Prostate gland (tissue), 2 donors: ENCODE measurements at regions not wholly inside any gene's neighbourhood (a gene's known extent, or its start where the extent isn't known, plus 50 kb on each side); places are given as distances from the start of the nearest gene placed in this dataset.
"Not testable (repeated sequence)": the region's sequence is repeated elsewhere in the genome, so short reads cannot be mapped to it uniquely, and the experiment has no call there.

Experiments used
- DNase-seq: peaks from one replicate; pipeline ENCODE4 v3.0.0-alpha.2; 2019; ENCODE audit warnings: low spot score
- H3K27ac ChIP-seq, 2 donors: fragments of 200-600 bp; sonication (generic); 2 replicates each; pipeline ENCODE4 v1.5.1; 2017 to 2019
- H3K27me3 ChIP-seq: fragments of 200-600 bp; sonication (generic); replicated peaks from 2 replicates; pipeline ENCODE4 v1.5.1; 2019; ENCODE audit not compliant: insufficient read depth
- H3K36me3 ChIP-seq, 2 donors: fragments of 200-600 bp; sonication (generic); 1 replicate in 1 of 2; 2 replicates in 1 of 2; pipeline versions ENCODE4 v1.5.1 to v1.8.1; 2017 to 2019
- H3K4me1 ChIP-seq: fragments of 200-600 bp; sonication (generic); replicated peaks from 2 replicates; pipeline ENCODE4 v1.5.1; 2019
- H3K4me3 ChIP-seq, 2 donors: fragments of 200-600 bp; sonication (generic); 2 replicates each; pipeline ENCODE4 v1.5.1; 2017 to 2019
- H3K9me3 ChIP-seq: fragments of 200-600 bp; sonication (generic); 2 replicates; pipeline ENCODE4 v1.5.1; 2017
- POLR2A ChIP-seq: fragments of 450-650 bp; IDR thresholded peaks from one replicate; pipeline ENCODE4 v1.6.1; 2016; ENCODE audit warnings: antibody characterized with exemption, mild to moderate bottlenecking
- POLR2AphosphoS5 ChIP-seq: sonication (generic); formaldehyde crosslinking; IDR thresholded peaks from one replicate; pipeline ENCODE4 v1.6.1; 2017; ENCODE audit warnings: antibody characterized with exemption
- WGBS: methylation state at CpG from one replicate; pipeline ENCODE4 v1.1.5; 2018; 5-methylcytosine and 5-hydroxymethylcytosine counted together
- intact Hi-C: fragments of 100-400 bp; cut with DNase I; formaldehyde crosslinking; loops from one replicate; pipeline ENCODE4 v1.14.2; 2022
- TF ChIP-seq, protein P1 (sequence below), 4 experiments: fragments of 200-600 bp in 2 of 4; fragments of 450-650 bp in 2 of 4; sonication (generic) in 2 of 4; IDR thresholded peaks; 1 replicate in 3 of 4; 2 replicates in 1 of 4; pipeline ENCODE4 v1.5.1; 2016 to 2019; ENCODE audit warnings: antibody characterized with exemption in 4 of 4, mild to moderate bottlenecking in 2 of 4, moderate library complexity in 2 of 4

DNA sequence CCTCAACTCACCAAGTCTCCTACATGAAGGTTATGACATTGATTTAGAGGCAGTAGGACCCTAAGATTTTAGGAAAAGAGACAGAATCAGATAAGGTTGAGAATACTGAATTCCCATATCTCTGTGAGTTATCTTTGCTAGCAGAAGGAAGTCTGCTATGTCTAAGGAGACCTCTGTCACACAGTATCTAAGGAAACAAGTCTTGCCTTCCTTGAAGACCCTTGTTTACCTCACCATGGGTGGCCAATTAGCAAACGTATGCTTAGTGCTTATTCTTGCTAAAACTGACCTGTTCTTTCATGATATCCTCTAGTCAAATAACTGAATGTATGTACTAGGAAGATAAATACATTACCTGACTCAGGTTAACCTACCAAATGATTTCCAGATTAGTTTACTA is 855.4 kb upstream of the SLITRK1 start:
- TF ChIP-seq POLR2AphosphoS5 (no peak), POLR2A (no peak)
- TF ChIP-seq, protein P1, sequence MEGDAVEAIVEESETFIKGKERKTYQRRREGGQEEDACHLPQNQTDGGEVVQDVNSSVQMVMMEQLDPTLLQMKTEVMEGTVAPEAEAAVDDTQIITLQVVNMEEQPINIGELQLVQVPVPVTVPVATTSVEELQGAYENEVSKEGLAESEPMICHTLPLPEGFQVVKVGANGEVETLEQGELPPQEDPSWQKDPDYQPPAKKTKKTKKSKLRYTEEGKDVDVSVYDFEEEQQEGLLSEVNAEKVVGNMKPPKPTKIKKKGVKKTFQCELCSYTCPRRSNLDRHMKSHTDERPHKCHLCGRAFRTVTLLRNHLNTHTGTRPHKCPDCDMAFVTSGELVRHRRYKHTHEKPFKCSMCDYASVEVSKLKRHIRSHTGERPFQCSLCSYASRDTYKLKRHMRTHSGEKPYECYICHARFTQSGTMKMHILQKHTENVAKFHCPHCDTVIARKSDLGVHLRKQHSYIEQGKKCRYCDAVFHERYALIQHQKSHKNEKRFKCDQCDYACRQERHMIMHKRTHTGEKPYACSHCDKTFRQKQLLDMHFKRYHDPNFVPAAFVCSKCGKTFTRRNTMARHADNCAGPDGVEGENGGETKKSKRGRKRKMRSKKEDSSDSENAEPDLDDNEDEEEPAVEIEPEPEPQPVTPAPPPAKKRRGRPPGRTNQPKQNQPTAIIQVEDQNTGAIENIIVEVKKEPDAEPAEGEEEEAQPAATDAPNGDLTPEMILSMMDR (IDR thresholded peaks at IDR 0.05): no peak
- WGBS: 38% methylated on average over 1 of the region's 1 CpG
- Histone ChIP-seq H3K9me3 (no peaks in the 10 kb centered on the region), H3K4me3 (no peak overlapping the region), H3K27me3 (no peaks in the 10 kb centered on the region), H3K4me1 (no peaks in the 10 kb centered on the region), H3K36me3 (no peaks in the 10 kb centered on the region), H3K27ac (no peak overlapping the region)
- intact Hi-C loops: no loop called here
- no peak for DNase-seq

DNA sequence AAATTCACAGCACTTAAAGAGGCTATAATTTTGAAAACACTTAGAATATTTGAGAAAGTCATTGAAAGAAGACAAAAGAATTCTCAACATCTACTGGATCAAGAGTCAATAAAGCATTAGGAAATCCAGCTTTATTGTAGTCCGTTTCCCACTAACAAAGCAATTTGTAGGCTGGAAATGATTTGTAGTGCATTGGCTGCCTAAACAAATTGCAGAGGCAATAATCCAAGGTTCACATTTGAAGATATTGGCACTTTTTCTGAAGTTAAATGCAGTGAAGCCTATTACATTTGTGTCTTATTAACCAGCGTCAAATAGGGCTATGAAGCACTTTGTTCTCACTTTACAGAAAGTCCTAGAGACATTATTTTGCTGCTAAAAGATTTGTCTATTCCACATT is 848.1 kb upstream of the SLITRK1 start:
- no peaks in the 10 kb centered on the region for H3K9me3 ChIP-seq
- WGBS: 19% methylated on average over 2 of the region's 2 CpGs
- H3K27me3 ChIP-seq: no peaks in the 10 kb centered on the region
- no peak for DNase-seq
- no peak overlapping the region for H3K27ac ChIP-seq
- H3K4me3 ChIP-seq: no peak overlapping the region
- intact Hi-C loops: no loop called here
- TF ChIP-seq POLR2AphosphoS5: no peak
- TF ChIP-seq POLR2A: no peak
- TF ChIP-seq, protein P1 (IDR thresholded peaks at IDR 0.05): no peak
- no peaks in the 10 kb centered on the region for H3K36me3 ChIP-seq
- no peaks in the 10 kb centered on the region for H3K4me1 ChIP-seq

DNA sequence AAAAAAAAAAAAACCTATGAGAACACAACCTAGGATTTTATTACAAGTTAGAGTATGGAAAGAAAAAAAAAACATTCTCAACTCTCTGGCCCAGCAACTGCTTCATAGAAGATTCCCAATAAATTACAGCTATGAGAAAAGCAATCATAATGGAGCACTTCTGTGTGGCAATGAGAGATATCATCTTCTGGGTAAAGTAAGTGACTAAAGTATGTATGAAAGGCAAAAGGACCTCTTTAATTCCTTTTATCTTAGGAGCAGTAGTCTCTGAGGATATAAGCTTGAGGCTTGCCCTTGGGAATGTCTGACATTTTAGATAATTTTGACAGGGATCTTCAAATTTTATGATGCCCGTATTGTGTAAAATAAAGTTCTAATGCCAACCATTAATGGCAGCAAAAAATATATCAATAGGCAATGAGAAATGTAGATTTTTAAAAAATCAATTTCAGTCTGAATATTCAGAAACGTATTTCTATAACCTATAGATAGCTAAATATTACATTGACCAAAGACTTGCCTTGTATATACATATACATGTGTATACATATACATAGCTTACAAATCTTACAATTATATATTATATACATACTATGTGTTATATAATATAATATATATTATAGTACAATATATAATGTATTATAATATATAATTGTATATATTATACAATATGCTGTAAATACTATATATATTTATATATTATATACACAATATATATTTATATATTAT is 823.9 kb upstream of the SLITRK1 start:
- H3K9me3 ChIP-seq: no peaks in the 10 kb centered on the region
- 95% methylated on average over 2 of the region's 2 CpGs for WGBS
- no peak for DNase-seq
- H3K4me3 ChIP-seq: no peak overlapping the region
- no peaks in the 10 kb centered on the region for H3K27me3 ChIP-seq
- no peak overlapping the region for H3K27ac ChIP-seq
- TF ChIP-seq, protein P1 (IDR thresholded peaks at IDR 0.05): no peak
- TF ChIP-seq POLR2A: no peak
- TF ChIP-seq POLR2AphosphoS5: no peak
- H3K36me3 ChIP-seq: no peaks in the 10 kb centered on the region
- no peaks in the 10 kb centered on the region for H3K4me1 ChIP-seq
- intact Hi-C loops: no loop called here

DNA sequence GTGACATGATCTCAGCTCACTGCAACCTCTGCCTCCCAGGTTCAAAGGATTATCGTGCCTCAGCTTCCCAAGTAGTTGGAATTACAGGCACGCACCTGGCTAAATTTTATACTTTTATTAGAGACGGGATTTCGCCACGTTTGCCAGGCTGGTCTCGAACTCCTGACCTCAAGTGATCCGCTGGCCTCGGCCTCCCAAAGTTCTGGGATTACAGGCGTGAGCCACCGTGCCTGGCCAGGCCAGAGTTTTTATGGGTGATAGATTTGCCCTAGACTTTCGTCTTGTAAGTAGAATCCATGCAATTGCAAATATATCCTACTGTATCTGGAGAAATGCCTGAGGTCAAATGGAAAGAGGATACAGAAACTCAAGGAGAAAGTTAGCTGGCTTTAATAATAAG is 819.9 kb upstream of the SLITRK1 start:
- no peak overlapping the region for H3K27ac ChIP-seq
- no peaks in the 10 kb centered on the region for H3K36me3 ChIP-seq
- 91% methylated on average over 11 of the region's 11 CpGs for WGBS
- H3K9me3 ChIP-seq: no peaks in the 10 kb centered on the region
- no peak for TF ChIP-seq POLR2A
- TF ChIP-seq POLR2AphosphoS5: no peak
- TF ChIP-seq, protein P1 (IDR thresholded peaks at IDR 0.05): no peak
- no peak overlapping the region for H3K4me3 ChIP-seq
- H3K4me1 ChIP-seq: no peaks in the 10 kb centered on the region
- intact Hi-C loops: no loop called here
- no peak for DNase-seq
- H3K27me3 ChIP-seq: no peaks in the 10 kb centered on the region

GRCh38 chr13:84697591-84697990 is 815.3 kb upstream of the SLITRK1 start:
- intact Hi-C loops, H3K9me3 ChIP-seq, H3K4me1 ChIP-seq, H3K27ac ChIP-seq, H3K27me3 ChIP-seq, H3K4me3 ChIP-seq, H3K36me3 ChIP-seq: not testable (repeated sequence)
- TF ChIP-seq POLR2AphosphoS5: peak; percentile 36
- DNase-seq: peak; percentile 11
- WGBS: 23% methylated on average over 1 of the region's 1 CpG
